Esophagus (tissue), 2 donors: ENCODE measurements at regions not wholly inside any gene's neighbourhood (a gene's known extent, or its start where the extent isn't known, plus 50 kb on each side); places are given as distances from the start of the nearest gene placed in this dataset.

ENCODE experiments used
- H3K27ac ChIP-seq, 2 donors: one replicate each; pipeline ENCODE4 v1.5.1; 2013; ENCODE audit warnings: low read depth in 2 of 2, mild to moderate bottlenecking in 2 of 2, inconsistent platforms in 1 of 2, low read length in 1 of 2, moderate library complexity in 1 of 2
- H3K27me3 ChIP-seq, 2 donors: one replicate each; pipeline ENCODE4 v1.6.1; 2013; ENCODE audit warnings: low read length in 2 of 2, control low read depth in 1 of 2, mild to moderate bottlenecking in 1 of 2; ENCODE audit not compliant: insufficient read depth in 2 of 2, control insufficient read depth in 1 of 2
- H3K36me3 ChIP-seq, 2 donors: one replicate each; pipeline ENCODE4 v1.6.1; 2013; ENCODE audit warnings: low read length in 1 of 2; ENCODE audit not compliant: control insufficient read depth in 2 of 2, insufficient read depth in 2 of 2
- H3K4me1 ChIP-seq, 2 donors: one replicate each; pipeline ENCODE4 v1.6.1; 2013; ENCODE audit warnings: low read length in 1 of 2; ENCODE audit not compliant: control insufficient read depth in 2 of 2, insufficient read depth in 2 of 2
- H3K4me3 ChIP-seq, 2 donors: one replicate each; pipeline ENCODE4 v1.5.1; 2013; ENCODE audit warnings: low read length in 2 of 2, mild to moderate bottlenecking in 2 of 2, low read depth in 1 of 2, moderate library complexity in 1 of 2
- H3K9me3 ChIP-seq, 2 donors: one replicate each; pipeline ENCODE4 v1.6.1; 2013; ENCODE audit warnings: mild to moderate bottlenecking in 2 of 2, low read depth in 1 of 2, low read length in 1 of 2, moderate library complexity in 1 of 2; ENCODE audit not compliant: control insufficient read depth in 2 of 2, insufficient read depth in 1 of 2
- WGBS, 2 donors: extraction: QIAGEN DNeasy Blood & Tissue Kit; methylation state at CpG; one replicate each; pipeline ENCODE4 v1.1.7; 2013; 5-methylcytosine and 5-hydroxymethylcytosine counted together
- donor health status: healthy with polysubstance abuse.
- donor health status: Bipolar disorder and iron deficiency.

DNA sequence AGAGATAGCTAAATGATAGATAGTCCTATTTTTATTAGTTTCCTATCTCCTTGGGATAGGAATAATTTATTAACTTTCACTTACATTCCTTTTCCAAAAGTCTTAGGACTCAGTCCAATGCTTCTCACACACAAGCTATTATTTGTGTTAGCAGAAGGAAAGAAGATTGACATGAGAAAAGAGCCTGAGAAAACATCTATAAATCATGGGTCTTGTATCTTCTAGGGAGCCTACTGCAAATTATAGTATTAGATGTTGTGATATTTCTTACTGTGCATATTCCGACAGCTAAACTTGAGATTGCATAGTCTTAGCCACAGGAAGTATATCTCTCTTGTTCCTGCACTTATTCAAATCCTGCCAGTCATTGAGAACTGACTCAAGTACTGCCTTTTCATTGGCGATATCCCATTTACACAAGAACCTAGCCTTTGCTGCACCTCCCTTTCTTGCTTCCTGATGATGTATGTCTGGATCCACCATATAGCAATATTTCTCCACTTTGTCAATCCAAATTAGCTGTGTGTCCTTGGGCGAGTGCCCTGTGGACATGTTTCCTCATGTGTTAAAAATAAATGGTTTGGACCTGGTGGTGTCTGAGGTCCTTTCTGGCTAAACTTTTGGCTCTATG is 245.1 kb upstream of the LMCD1 start:
- Histone ChIP-seq H3K36me3 (no peaks in the 10 kb centered on the region), H3K27me3 (no peaks in the 10 kb centered on the region), H3K9me3 (no peaks in the 10 kb centered on the region), H3K27ac (no peak overlapping the region), H3K4me1 (no peaks in the 10 kb centered on the region), H3K4me3 (no peak overlapping the region)
- WGBS, 2 donors = 56 to 75% methylated on average over 3 of the region's 3 CpGs

- peaks cover 0 to 3% of the 10 kb centered on the region in 2 donors for H3K36me3 ChIP-seq
- no peak overlapping the region for H3K27ac ChIP-seq
- no peak overlapping the region for H3K4me3 ChIP-seq
- no peaks in the 10 kb centered on the region for H3K4me1 ChIP-seq
- WGBS, 2 donors = 69 to 83% methylated on average over 2 of the region's 2 CpGs
- H3K9me3 ChIP-seq = no peaks in the 10 kb centered on the region
- no peaks in the 10 kb centered on the region for H3K27me3 ChIP-seq
Measured at GRCh38 chr3:8261018-8261417, 240.6 kb upstream of the LMCD1 start.

DNA sequence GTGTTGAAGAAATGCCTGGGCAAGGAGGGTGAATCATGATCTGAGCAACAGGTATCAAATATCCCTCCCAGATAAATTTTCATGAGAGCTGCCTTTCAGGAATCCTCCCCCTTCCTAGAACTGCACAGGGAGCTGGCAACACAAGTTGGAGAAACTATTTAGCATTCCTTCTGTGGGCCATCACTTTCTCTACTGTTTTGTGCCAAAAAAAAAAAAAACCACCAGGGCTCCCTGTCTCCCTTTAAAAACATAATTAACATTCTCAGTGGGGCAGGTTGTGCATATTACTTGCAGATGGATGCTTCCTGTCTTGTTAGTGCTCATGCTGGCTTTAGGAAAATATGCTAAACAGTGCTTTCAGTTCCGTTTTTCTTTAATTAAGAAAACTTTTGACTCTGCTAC is 234.9 kb upstream of the LMCD1 start:
- no peaks in the 10 kb centered on the region for H3K4me1 ChIP-seq
- 51 to 62% methylated on average over 1 of the region's 1 CpG for WGBS, 2 donors

GRCh38 chr3:8273479-8273878 is 228.1 kb upstream of the LMCD1 start:
- Histone ChIP-seq H3K4me3 (no peak overlapping the region), H3K9me3 (peaks cover 0 to 2% of the 10 kb centered on the region in 2 donors), H3K4me1 (no peaks in the 10 kb centered on the region), H3K27me3 (no peaks in the 10 kb centered on the region), H3K36me3 (no peaks in the 10 kb centered on the region), H3K27ac (no peak overlapping the region)
- WGBS, 2 donors = 92 to 94% methylated on average over 5 of the region's 5 CpGs

More for the DNA sequence above, 234.9 kb upstream of the LMCD1 start:
- Histone ChIP-seq H3K27ac (no peak overlapping the region), H3K4me3 (no peak overlapping the region), H3K9me3 (peaks cover 0 to 2% of the 10 kb centered on the region in 2 donors), H3K36me3 (peaks cover 0 to 3% of the 10 kb centered on the region in 2 donors), H3K27me3 (no peaks in the 10 kb centered on the region)

GRCh38 chr3:8276056-8276455 is 225.6 kb upstream of the LMCD1 start:
- WGBS, 2 donors = 91% methylated on average over 3 of the region's 3 CpGs
- peaks cover 0 to 1% of the 10 kb centered on the region in 2 donors for H3K9me3 ChIP-seq
- H3K4me3 ChIP-seq = no peak overlapping the region

GRCh38 chr3:8276506-8276905 is 225.1 kb upstream of the LMCD1 start:
- WGBS, 2 donors = 69 to 77% methylated on average over 2 of the region's 2 CpGs
- no peak overlapping the region for H3K4me3 ChIP-seq
- H3K36me3 ChIP-seq = no peaks in the 10 kb centered on the region
- H3K27ac ChIP-seq = no peak overlapping the region
- no peaks in the 10 kb centered on the region for H3K27me3 ChIP-seq
- H3K9me3 ChIP-seq = no peaks in the 10 kb centered on the region
- H3K4me1 ChIP-seq = no peaks in the 10 kb centered on the region

More at GRCh38 chr3:8276056-8276455, 225.6 kb upstream of the LMCD1 start:
- Histone ChIP-seq H3K27ac (no peak overlapping the region), H3K27me3 (no peaks in the 10 kb centered on the region), H3K4me1 (no peaks in the 10 kb centered on the region), H3K36me3 (no peaks in the 10 kb centered on the region)

DNA sequence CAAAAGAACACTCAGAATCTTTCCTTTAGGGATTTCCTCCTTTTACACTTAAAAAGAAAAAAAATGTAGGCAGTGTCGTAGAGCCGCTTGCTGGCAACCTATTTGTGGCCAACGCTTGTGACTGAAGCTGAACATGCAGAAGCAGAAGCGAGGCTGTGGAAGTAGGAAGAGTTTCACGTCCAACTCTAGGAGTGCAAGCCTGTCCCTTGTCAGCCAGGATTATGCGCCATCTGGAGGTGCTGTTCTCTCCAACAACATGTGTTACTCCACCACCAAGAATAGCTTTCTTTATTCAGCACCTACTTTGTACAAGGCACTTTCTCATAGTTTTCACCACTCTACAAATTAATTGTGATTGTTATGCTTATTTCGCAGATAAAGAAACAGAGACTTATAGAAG is 223.2 kb upstream of the LMCD1 start:
- H3K4me1 ChIP-seq = no peaks in the 10 kb centered on the region
- no peak overlapping the region for H3K4me3 ChIP-seq
- WGBS, 2 donors = 83 to 86% methylated on average over 7 of the region's 7 CpGs
- no peaks in the 10 kb centered on the region for H3K9me3 ChIP-seq
- no peak overlapping the region for H3K27ac ChIP-seq
- no peaks in the 10 kb centered on the region for H3K36me3 ChIP-seq
- no peaks in the 10 kb centered on the region for H3K27me3 ChIP-seq

- Histone ChIP-seq H3K27ac (no peak overlapping the region), H3K9me3 (no peaks in the 10 kb centered on the region), H3K4me3 (no peak overlapping the region), H3K36me3 (no peaks in the 10 kb centered on the region), H3K27me3 (no peaks in the 10 kb centered on the region), H3K4me1 (no peaks in the 10 kb centered on the region)
- WGBS, 2 donors = 83 to 85% methylated on average over 7 of the region's 7 CpGs
Measured at GRCh38 chr3:8279476-8279875, 222.1 kb upstream of the LMCD1 start.

- Histone ChIP-seq H3K9me3 (no peaks in the 10 kb centered on the region), H3K27ac (no peak overlapping the region), H3K27me3 (no peaks in the 10 kb centered on the region), H3K36me3 (no peaks in the 10 kb centered on the region), H3K4me1 (no peaks in the 10 kb centered on the region), H3K4me3 (no peak overlapping the region)
- WGBS, 2 donors = 66 to 68% methylated on average over 5 of the region's 5 CpGs
Measured at GRCh38 chr3:8279886-8280550, 221.6 kb upstream of the LMCD1 start.
